ENCODE measurements at regions not wholly inside any gene's neighbourhood (a gene's known extent, or its start where the extent isn't known, plus 50 kb on each side); places are given as distances from the start of the nearest gene placed in this dataset.

DNA sequence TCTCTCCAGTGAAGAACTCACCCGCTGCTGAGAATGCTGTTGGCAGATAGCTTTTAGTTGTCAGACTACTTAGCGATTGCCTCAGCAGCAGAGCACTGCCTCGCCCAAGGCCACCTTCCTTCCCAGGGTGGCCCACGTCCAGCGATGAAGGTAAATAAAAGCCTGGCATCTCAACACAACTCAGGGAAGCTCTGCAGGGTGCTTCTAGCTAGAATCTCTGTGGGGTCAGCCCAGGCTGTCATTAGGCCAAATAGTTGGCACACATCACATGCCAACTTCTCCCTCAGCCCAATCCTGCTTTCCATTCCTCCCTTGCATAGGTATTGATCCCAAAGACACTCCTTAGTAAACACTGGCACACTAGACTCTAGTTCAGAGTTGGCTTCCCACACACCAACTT is 368.1 kb upstream of the TMTC1 start:
- no peak for DNase-seq (ENCODE audit: low read depth)

DNA sequence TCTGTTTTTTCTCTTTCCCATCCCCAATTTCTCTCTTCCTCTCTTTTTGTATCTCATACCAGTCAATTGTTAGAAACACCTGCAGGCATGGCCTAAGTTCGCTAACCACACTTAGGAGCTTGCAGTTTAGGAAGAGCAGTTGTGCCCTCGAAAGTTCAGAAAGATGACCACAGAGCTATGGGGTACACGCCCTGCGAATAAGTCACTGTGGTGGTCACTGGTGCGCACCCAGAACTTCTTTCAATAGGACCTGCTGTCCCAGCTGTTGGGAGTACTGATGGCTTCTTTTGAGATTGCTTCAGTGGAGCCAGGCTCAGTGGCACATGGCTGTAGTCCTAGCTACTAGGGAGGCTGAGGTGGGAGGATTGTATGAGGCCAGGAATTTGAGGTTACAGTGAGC is 362.8 kb upstream of the TMTC1 start:
- DNase-seq (ENCODE audit: low read depth) = no peak

DNA sequence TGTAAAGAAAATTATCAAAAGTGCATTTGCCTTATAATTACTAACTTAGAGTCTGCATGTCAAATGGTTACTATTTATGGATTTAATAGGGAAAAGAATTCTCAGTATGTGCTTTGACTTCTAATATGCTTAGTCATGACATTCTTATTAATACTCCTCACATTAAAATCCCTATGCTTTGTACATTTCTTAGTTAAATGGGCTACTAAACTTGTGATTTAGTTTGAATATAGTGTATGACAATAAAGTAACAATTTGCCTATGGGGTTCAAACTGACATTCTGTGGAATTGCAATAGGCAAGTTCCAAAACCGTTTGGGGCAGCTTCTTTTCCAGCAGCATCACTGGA is 361.9 kb upstream of the TMTC1 start:
- DNase-seq (ENCODE audit: low read depth) = no peak

DNA sequence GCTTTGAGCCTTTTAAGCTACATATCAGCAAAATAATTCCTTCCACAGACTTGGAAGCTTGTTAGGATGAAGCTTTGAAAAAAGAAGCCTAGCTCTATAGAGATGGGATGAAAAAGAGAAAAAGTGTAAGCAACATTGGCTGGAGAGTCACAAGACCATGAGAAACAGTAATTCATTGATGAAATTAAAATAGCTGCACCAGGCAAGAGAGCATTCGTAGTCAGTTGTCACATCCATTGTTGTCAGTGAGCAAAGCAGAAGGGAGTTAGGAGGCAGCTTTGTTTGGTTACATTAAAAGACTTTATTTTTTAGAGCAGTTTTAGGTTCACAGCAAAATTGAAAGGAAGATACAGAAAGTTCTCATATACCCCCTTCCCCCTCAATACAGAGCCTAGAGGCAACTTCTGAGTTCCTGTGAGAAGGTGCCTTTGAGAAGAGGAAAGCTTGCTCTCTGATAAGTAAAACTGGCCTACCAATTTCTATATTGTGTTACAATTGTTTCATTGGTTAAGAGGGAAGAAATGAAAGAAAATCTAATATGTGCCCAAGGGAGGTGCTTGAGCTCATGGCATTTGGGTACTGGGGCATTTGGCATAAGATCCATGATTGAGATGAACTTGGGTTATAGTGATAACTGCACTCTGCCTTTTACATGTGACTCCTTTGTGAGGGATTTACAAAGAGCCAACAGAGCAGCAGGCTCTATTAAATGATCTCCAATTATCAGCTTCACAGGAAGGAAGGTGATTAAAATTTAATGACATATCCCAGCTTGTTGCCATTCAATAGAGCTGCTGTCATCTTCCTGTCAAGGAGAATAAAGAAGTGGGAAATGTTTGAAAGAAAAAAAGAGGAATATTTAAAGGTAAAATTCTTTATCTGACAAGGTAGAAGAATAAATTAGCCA is 361.3 kb upstream of the TMTC1 start:
- DNase-seq (ENCODE audit: low read depth) = no peak

DNA sequence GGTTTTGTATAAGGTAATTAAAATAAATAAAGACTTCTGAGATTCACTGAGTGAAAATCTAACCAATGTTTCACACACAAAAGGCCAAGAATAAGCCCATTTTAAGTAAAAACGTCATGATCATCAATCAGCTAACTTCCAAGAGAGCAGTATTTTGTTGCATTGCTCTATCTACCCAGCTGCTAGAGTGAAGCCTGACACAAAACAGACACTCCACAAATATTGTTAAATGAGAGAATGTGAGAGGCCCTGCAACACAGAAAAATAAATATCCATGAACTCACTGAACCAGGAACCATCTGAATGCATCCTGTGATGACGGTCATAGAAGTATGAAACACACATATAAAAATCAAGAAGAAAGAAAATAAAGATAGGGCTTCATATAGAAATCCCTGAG is 358.6 kb upstream of the TMTC1 start:
- DNase-seq (ENCODE audit: low read depth) = no peak

DNA sequence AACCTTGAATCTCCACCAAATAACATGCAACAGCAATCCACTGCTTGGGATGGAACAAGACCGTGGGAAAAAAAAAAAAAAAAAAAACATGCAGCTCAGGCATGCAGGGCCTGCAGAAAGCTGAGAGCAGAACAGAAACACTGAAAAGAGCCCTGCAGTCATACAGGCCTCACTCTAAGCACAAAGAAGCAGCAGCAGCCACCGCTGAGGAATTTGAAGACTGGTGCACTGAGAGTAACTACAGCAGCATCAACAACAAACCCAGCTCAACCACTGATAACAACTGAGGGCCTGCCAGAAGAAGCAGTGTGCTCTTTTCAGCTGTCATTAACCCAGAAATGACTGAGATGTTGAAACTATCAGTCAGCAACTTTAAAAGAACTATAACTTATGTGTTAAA is 354.7 kb upstream of the TMTC1 start:
- peak; percentile 3 for DNase-seq (ENCODE audit: low read depth)

DNA sequence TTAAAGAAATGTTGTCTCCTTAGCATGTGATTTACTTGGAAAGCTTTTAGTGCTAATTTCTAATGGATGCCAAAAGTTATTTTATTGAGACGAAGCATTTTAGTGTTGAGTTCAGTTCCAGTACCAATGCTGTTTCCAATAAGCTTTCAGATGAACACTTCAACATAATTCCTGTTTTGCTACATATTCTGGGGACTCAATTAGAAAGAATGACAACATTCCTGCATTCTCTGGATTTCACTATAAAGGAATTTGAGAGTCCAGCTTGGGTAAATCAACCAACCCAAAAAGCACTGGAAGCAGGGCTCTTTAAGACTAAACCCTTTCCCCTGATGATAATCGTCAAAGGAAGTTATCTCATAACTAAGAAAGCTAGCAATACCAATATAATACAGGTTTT is 353.0 kb upstream of the TMTC1 start:
- no peak for DNase-seq (ENCODE audit: low read depth)

DNA sequence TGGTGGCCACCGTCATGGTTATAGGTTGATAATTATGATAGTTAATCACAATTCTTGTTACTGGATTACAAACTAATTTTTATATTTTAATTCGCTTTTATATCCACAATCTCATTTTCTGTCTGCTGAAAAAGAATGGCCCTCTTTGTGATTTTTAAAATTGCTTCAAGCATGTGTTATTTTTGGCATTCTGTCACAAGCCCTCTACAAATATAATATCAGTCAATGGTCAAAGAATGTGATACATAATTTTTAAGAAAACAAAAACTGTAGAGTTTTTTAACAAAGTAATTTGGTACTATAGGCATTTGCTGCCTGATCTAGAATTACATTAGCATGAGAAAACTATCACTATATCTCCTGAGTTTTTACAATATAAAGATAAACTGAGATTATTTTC is 352.0 kb upstream of the TMTC1 start:
- DNase-seq (ENCODE audit: low read depth) = peak; percentile 3

DNA sequence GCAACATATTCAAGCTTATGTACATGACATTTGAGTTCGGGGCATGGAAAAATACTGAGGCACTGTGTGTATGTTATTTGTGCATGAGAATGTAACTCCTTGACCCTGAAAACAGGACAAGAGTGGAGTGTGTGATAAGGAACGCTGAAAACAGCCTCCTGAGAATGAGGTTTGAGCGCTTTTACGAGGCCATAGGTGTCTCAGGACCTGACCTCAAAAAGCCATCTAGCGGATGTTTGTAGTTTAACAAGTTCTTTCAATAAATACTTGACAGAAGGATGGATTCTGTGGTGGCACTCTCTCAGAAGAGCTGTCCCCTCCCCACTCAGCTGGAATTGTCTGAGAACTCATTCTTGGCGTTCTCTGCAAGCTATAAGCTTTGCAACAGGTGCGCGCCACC is 350.5 kb upstream of the TMTC1 start:
- DNase-seq (ENCODE audit: low read depth) = no peak

DNA sequence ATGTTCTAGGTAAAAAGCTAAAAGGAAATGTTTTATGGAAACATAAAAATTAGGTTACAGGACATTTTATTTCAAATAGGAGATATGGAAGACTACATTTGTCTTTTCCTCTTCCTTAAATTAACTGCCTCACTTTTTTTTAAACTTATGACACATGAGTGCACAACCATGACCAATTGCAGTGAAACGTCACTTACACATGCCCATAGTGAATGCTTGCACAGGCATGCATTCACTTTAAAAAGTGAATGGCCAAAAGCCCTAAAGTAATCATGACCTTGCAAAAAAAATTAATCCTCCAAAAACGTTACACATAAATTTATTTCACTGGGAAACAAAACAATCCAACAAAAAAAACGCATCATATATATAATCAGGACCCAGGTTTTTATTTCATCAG is 343.2 kb upstream of the TMTC1 start:
- no peak for DNase-seq (ENCODE audit: low read depth)

DNA sequence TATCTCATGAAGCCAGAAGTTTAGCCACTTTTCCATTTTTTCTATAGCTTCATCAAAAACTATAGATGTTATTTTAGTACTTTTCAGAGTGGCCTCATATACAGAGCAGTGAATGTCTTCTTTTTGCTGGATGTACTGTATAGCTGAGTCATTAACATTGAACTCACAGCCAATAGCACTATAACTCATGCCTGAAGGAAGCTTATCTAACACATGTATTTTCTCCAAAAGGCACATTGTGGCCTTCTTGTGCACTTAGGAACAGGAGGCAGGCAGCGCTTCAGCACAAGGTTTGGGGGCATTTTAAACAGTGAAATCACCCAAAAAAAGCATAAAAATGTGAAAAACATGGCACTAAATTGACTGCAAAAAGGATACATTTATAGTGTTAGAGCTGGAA is 336.8 kb upstream of the TMTC1 start:
- no peak for DNase-seq (ENCODE audit: low read depth)

DNA sequence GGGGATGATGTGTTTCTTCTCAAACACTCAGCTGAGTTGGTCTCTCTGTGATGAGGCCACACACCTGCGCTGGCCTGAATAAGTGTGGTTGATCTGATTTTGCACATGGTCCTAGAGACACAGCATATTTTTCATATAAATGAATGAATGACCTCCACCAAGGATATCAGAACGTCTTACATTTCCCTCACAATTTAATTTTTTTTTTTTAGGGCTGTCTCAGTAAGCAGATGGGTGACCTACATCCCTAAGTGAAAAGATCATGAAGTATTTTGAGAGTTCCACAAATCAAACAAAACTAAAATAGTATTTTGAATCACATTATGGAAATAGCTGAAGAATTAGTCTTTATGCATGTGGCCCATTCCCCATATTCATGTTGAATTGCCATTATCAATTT is 333.7 kb upstream of the TMTC1 start:
- no peak for DNase-seq (ENCODE audit: low read depth)

DNA sequence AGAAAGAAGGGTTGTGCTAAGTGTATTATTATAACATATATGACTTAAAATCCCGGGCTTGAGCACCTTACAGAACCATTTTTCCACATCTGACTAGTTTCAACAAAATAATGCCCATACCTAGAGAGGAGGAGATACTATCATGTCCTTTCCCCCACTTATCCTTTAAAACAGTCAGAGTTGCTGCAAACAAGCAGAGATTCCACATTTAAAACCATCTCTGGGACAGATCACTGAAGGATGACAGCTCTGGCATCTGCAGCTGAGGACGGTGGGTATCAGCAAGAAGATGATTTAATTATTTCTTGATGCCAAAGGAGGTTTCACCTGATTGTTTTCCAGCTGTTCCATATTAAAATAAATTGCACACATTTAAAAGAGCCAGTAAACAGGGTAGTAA is 328.0 kb upstream of the TMTC1 start:
- DNase-seq (ENCODE audit: low read depth) = no peak

DNA sequence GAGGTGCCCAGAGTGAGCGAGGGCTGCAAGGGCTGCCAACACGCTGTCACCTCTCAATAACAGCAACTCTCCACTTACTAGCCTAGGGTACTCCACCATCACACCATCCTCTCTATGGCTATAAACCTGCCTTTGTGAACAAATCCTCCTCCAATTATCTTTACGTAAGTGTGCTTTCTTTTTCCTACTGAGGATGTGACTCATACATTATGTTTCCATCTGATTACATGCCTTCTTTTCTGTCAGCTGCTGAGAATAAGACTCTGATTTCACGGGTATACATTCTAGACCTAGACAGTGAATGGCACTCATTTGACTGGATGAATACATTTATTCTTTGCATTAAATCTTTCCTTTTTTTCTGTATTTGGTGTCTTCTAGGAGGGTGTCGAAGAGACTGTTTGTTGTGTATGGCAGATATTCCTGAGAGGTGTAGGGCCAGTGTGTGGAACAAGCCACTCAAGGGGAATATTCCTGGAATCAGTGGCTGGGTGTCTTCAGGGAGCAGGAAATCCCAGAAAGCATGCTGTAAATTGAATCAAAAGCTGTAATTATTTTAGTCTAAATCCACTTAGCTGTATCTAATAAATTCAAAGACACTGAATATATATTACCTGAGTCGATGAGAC is 327.3 kb upstream of the TMTC1 start:
- peak; percentile 22 for DNase-seq (ENCODE audit: low read depth)

DNA sequence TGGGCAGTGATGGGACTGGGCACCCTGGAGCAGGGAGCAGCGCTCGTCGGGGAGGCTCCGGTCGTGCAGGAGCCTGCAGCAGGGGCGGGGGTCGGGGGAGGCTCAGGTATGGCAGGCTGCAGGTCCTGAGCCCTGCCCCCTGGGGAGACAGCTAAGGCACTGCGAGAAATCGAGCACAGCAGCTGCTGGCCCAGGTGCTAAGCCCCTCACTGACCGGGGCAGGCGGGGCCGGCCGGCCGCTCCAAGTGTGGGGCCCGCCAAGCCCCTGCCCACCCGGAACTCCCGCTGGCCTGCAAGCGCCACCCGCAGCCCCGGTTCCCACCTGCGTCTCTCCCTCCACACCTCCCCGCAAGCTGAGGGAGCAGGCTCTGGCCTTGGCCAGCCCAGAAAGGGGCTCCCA is 326.8 kb upstream of the TMTC1 start:
- no peak for DNase-seq (ENCODE audit: low read depth)

DNA sequence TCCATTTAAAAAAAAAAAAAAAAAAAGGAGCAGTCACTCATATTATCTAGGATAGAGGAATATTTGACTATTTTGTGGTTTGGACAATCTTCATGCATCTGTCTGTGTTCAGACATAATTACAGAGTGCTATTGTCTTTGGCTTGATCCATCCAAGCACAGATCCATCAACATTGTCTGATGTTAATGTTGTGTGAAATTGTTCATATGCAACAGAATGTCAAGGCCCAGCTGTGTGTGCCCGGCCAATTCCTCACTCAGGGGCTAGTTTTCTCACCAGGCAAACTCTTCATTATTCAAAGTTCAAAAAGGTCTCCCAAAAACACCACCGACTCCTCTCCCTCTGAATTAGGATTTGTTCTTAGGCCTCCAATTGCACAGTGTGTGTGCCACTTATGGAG is 324.9 kb upstream of the TMTC1 start:
- no peak for DNase-seq (ENCODE audit: low read depth)

DNA sequence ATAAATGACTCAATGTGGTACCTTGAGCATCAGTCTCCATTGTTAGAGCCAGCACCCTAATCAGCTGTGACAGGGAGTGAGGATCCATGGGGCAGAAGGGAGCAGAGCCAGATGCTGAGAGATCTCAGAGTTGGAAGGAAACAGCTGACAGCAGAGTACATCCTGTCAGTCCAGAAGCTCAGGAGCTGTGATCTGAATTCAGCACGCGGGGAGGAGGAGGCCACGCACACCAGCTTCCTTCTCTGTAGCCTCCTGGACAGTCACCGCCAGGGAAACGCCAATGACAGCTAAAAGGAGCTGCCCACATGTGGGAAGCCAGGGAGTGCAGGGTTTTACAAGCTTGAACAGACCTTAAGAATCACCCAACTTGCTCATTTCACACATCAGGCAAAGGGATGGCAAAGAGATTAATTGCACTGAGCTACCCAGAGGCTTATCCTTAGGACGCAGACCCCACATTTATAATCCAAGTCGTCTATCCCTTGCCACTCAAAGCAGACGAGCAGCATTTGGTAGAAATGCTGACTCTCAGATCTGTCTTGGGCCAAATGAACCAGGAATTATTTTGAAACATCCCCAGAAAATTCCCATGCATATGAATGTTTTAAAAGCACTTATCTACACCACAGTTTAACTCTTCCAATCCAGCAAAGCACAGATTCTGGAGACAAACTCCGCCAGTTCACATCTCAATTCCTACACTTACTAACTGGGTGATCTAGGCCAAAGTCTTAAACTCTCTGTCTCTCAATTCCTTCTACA is 322.6 kb upstream of the TMTC1 start:
- no peak for DNase-seq (ENCODE audit: low read depth)

DNA sequence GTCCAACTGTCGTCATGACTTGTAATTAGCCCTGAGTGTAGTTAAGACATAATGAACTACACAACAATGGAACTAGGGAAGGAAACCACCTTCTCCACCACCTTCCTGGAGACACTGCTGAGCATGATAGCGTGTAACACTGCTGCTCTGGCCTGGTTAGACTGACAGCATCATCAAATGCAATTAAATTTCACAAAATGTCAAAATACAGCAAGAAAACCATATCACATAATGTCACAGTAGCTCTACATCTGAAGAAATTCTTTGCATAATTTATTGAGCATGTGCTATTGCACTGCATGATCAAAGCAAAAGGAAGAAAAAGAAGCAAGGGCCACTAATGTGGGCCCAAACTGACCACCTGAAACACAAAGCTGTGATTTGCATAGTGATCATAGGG is 321.8 kb upstream of the TMTC1 start:
- DNase-seq (ENCODE audit: low read depth) = no peak

DNA sequence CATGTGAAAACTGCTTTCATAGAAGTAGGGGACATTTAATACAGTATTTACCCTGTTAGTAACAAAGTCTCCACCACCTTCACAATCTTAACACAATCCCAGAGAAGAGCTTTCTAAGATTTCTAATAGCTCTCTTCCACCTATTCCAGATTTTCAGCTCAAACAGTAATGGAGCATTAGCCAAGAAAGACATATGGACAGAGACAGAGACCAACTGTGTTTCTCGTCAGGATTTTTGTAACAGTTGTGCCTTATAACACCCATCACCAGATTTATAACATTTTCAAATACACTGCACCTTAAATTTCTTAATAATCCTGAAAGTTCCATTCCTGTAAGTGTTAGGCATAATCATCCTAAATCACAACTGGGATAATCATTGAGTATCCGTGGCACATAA is 321.2 kb upstream of the TMTC1 start:
- no peak for DNase-seq (ENCODE audit: low read depth)

DNA sequence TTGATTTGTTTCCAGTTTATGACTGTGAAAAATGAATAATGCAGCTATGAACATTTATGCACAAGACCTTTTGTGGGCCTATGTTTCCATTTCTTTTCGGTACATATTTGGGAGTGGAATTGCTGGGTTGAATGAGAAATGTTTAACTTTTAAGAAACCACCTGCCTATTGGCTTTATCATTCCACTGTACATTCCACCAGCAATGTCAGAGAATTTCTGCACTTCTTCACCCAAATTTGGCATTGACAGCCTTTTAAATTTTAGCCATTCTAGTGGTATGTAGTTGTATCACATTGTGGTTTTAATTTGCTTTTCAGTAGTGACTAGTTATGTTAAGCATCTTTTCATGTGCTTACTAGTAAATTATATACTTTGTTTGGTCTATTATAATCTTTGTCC is 317.0 kb upstream of the TMTC1 start:
- DNase-seq (ENCODE audit: low read depth) = no peak

DNA sequence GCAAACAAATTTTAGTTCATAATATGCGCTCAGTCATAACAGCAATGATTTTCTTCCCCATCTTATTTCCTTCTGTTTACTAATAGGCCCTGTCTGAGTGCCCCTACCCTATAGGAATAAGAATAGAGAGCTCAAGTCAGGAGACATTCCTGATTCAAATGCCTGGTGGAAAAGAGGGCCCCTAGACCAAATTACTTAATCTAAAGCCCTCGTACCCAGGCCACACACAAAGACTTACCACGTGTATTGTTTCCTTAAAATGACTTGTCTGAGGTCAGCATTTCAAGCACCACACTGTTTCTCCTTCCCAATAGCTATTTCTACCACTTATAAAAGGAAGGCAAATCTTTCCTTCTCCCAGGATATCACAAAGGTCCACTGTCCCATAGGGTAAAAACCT is 314.9 kb upstream of the TMTC1 start:
- DNase-seq (ENCODE audit: low read depth) = no peak

DNA sequence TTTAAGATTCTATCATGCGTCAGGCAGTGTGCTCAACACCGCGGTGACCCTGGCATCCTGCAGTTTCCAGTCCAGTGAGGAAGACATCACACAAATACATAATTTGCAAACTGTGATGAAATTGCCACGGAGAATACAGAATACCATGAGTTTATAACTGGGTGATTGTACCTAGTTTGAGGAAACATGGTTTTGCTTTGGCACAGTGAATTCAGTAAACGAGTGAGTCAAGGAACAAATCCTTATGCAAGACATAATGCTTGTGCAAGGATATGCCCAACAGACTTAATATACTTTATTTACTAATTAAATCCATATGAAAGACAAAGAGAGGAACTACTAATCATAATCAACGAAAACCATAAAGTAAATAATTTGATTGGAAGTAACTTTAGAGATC is 311.8 kb upstream of the TMTC1 start:
- DNase-seq (ENCODE audit: low read depth) = no peak

DNA sequence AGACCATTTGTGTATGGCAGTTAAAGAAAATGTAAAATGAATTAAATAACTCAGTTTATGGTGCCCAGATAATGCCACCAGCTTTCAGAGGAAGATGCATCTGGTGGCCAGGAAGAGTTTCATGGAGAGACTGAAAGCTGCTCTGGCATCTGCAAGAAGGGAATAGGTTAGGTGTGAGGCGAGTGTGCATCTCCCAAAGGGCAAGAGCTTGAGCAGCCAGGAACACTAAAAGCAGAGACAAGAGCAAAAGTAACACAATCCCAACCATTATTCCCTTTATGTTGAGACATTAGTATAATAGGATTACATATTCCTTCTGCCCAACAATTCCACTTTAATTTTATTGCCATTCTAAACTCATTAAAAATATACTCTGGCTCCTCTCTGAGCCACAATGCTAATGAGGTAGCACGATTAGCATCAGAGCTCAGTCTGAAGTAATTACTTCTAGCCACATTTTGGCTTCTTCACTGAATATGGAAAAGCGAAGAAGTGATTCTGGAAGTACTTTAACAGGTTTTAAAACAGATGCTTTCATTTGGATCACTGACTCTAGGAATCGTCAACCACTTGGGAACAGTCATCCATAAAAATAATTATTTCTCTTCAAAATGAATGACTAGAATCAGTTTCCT is 309.4 kb upstream of the TMTC1 start:
- DNase-seq (ENCODE audit: low read depth) = no peak

Measured in stromal cell of bone marrow (primary cell).